ENCODE measurements at regions not wholly inside any gene's neighbourhood (a gene's known extent, or its start where the extent isn't known, plus 50 kb on each side); places are given as distances from the start of the nearest gene placed in this dataset.

DNA sequence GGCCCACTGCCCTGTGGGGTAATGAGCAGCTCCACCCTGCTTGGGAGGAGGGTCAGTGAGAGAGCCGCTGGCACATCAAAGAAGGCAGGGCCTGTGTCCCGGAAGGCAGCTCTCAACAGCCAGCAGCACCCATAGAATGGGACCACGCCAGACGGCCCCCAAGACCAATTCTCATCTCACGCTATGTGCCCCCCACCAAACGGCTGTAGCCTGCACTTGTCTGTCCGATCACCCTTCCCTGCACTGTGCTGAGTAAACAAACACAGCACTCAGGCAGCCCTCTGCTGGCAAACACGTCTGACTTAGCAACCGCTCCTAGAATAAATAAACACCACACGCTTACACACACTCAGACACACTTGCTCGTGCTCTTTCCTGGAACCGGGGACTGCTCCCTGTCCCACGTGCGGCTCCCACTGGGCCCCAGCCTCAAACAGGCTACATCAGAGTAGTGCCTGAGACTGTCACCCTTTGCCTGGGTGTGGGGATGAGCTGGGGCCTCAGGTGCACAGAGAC lies 53.2 kb upstream of the CDON start:
- TF ChIP-seq, protein P1, sequence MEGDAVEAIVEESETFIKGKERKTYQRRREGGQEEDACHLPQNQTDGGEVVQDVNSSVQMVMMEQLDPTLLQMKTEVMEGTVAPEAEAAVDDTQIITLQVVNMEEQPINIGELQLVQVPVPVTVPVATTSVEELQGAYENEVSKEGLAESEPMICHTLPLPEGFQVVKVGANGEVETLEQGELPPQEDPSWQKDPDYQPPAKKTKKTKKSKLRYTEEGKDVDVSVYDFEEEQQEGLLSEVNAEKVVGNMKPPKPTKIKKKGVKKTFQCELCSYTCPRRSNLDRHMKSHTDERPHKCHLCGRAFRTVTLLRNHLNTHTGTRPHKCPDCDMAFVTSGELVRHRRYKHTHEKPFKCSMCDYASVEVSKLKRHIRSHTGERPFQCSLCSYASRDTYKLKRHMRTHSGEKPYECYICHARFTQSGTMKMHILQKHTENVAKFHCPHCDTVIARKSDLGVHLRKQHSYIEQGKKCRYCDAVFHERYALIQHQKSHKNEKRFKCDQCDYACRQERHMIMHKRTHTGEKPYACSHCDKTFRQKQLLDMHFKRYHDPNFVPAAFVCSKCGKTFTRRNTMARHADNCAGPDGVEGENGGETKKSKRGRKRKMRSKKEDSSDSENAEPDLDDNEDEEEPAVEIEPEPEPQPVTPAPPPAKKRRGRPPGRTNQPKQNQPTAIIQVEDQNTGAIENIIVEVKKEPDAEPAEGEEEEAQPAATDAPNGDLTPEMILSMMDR (IDR thresholded peaks at IDR 0.05) = peak in 3 of 6 experiments; percentile 47 to 52 (median 47)
- no peak for TF ChIP-seq POLR2A (IDR thresholded peaks at IDR 0.05)

All from Peyer's patch (tissue), 4 donors.